Kidney capillary endothelial cell (primary cell): ENCODE measurements at regions not wholly inside any gene's neighbourhood (a gene's known extent, or its start where the extent isn't known, plus 50 kb on each side); places are given as distances from the start of the nearest gene placed in this dataset.

ENCODE experiments used
- DNase-seq: peaks from one replicate; pipeline ENCODE4 v3.0.0-alpha.2; 2018; ENCODE audit warnings: low spot score

DNA sequence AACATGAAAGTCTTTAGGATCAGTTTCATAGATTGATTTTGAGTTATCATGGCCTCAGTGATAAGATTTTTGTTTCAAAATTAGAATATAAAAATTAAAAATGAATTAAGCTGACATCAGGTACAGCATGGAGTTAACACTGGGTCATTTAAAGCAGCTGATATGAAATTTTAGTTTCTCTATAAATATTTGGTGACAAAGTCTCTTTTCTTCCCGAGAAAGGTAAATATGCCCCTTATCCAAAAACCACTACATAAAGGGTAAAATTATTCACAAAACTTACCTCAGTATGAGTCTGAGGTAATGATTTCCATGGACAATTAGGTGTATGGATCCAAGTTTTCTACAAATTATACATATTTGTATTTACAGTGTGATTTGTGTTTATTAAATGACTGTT is 121.5 kb upstream of the PJA2 start:
- DNase-seq, result no peak

GRCh38 chr5:109529987-109530386 is 120.2 kb upstream of the PJA2 start:
- no peak for DNase-seq

DNA sequence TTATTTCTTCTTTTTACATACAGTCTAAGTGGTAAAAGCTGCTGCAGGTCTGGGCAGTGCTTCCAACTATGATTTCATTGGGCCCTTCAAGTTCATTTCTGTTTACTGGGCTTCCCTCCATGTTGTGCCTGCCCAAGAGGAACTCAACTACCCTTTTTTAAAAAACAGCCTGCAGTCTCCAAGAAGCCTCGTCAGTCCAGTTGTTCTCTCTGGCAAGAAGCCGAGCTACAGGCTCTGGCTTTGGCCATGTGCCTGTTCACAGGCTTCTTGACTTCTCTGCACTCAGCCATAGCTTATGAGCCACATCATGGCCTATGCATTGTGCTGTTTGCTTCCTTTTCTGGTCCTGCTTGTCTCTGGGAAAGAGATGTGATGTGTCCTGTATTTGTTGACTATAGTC is 119.7 kb upstream of the PJA2 start:
- no peak for DNase-seq

GRCh38 chr5:109524555-109524954 is 114.8 kb upstream of the PJA2 start:
- no peak for DNase-seq

- DNase-seq, result no peak
Observed at GRCh38 chr5:109524026-109524425, 114.3 kb upstream of the PJA2 start.

DNA sequence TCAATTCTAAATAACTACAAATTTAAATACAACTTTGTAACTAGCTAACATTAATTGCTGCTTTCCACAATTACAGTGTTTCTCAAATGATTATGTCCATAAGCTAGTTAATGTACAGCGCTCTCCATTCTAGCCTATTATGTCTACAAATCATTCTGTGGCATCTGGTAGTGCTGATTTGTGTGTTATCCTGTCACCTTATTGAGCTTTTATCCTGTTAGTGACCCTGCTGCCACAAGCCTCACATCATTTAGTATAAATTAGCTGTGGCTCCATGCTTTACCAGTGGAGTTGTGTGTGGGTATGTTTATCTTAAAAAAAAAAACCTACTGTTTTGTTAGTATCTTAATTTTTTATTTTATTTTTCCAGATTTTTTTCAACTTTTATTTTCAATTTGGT is 112.6 kb upstream of the PJA2 start:
- DNase-seq, result no peak

DNA sequence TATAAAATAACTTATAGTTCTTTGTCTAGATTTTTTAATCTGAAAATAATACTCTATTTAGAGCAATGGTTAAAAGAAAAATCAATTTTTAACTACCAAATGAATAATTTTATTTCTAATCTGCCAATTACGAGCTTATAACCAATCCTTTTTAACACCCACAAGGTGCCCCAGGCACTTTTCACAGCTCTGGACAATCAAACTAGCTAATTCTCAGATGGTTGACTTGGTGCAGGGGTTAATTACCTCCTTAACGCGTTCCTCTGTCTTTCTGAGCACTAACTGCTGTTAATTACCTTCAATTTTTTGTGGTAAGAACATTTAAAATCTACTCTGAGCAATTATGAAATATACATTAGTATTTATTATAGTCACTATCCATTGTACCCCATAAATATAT is 109.6 kb upstream of the PJA2 start:
- no peak for DNase-seq

DNA sequence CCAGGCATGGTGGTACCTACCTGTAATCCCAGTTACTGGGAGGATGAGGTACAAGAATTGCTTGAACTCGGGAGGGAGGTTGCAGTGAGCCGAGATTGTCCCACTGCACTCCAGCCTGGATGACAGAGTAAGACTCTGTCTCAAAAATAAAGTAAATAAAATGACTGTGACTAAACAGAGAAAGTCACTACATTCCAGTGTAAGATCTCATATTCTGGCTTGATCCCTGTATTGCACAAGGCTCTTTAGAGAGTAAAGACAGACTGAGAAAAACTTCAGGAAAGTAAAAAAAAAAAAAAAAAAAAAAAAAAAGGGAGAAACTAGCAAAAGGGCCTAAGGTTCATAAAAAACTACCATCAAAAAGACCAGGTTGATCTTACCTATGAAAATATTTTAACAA is 106.6 kb upstream of the PJA2 start:
- DNase-seq, result no peak

GRCh38 chr5:109511980-109512734 is 102.4 kb upstream of the PJA2 start:
- DNase-seq, result no peak

DNA sequence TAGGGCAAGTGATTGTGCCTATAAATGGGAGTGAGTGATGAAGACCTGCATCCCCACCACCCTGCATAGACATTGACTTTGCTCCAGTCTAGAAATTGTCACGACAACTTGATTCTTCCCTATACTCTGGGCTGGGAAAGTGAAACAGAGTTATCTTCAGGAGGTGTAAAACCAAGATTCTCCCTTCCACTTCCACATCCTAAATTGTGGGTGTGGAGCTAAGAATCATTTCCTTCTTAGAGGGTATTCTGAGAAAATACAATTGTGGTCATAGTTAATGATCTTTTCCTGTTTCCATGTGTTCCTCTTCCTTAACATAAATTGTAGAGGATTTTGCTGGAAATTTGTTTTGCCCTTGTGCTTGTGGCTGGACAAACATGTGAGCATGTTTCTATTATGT is 96.8 kb upstream of the PJA2 start:
- no peak for DNase-seq

GRCh38 chr5:109496112-109496511 is 86.3 kb upstream of the PJA2 start:
- no peak for DNase-seq

- no peak for DNase-seq
Observed at GRCh38 chr5:109487753-109488420, 78.1 kb upstream of the PJA2 start.

DNA sequence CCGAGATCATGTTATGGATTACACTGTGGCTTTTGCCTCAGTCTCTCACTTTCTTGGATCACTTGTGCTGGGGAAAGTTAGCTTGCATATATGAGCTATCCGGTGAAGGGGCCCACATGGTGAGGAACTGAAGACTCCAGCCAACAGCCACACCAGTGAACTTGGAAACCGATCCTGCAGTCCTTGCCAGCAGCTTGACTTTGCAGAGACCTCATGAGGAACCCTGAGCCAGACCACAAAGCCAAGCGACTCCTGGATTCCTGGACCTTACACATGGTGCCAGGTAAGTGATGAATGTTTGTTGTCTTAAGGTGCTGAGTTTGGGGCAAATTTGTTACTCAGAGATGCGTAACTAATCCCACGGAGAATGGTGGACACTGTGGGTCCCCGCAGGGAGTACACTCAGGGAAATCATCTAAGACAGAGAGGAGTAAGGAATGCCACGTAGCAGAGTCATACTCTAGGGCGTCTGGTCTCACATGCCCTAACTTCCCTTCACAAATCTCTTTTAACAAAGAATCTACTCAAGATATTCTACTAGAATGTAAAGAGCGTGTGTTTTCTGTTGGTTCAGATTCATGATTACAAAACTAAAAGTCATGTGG is 76.5 kb upstream of the PJA2 start:
- DNase-seq, result no peak

GRCh38 chr5:109485030-109485429 is 75.3 kb upstream of the PJA2 start:
- peak; percentile 23 for DNase-seq

- no peak for DNase-seq
Observed at GRCh38 chr5:109484597-109484996, 74.8 kb upstream of the PJA2 start.

GRCh38 chr5:109483395-109483971 is 73.7 kb upstream of the PJA2 start:
- DNase-seq, result no peak

DNA sequence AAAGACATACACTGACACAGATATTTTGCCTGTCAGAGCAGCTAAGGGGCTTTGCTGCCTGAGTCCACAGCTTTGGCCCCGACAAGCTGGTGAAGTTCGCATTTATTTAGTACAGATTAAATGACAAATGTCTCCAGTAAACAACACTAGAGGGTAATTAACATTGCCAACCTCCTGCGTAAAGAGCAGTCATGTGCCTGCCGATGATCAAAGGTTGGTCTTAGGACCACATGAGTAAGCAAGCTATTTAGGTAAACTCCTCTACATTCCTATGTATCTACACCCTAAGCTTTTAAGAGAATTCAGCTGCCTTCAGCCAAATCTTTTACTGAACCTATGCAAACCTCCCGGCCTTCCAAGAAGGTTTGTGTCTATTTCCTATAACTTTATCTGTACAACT is 73.0 kb upstream of the PJA2 start:
- no peak for DNase-seq

GRCh38 chr5:109479260-109479860 is 69.6 kb upstream of the PJA2 start:
- DNase-seq, result peak; percentile 36

- no peak for DNase-seq
Observed at GRCh38 chr5:109478830-109479229, 69.1 kb upstream of the PJA2 start.

- no peak for DNase-seq
Observed at GRCh38 chr5:109476292-109476691, 66.5 kb upstream of the PJA2 start.

GRCh38 chr5:109469896-109470662 is 60.3 kb upstream of the PJA2 start:
- DNase-seq, result no peak
